ENCODE measurements at regions not wholly inside any gene's neighbourhood (a gene's known extent, or its start where the extent isn't known, plus 50 kb on each side); places are given as distances from the start of the nearest gene placed in this dataset.

DNA sequence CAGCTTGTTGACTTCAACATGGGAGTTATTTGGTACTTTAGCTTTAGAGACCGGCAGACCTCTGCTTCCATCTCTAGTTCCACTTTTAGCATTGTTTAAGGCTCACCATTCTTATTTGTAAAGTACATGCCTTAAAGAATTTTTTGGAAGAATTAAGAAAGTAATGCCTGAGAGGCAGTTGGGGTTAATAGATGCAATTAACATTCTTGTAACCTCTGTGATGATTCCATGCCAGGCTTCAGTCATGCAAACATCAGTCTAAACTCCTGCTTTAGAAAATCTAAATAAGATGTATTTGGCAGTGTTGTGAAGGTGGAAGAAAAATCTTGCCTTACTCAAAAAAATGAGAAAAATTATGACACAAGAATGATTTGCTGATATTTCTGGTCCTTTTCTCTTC is 79.9 kb upstream of the UBAC2 start:
- POLR2A ChIA-PET: no interaction called here
- CTCF ChIA-PET: no interaction called here
- H3K4me3 ChIP-seq (ENCODE audit: low read depth, low read length): no peak overlapping the region
- TF ChIP-seq, protein P1, sequence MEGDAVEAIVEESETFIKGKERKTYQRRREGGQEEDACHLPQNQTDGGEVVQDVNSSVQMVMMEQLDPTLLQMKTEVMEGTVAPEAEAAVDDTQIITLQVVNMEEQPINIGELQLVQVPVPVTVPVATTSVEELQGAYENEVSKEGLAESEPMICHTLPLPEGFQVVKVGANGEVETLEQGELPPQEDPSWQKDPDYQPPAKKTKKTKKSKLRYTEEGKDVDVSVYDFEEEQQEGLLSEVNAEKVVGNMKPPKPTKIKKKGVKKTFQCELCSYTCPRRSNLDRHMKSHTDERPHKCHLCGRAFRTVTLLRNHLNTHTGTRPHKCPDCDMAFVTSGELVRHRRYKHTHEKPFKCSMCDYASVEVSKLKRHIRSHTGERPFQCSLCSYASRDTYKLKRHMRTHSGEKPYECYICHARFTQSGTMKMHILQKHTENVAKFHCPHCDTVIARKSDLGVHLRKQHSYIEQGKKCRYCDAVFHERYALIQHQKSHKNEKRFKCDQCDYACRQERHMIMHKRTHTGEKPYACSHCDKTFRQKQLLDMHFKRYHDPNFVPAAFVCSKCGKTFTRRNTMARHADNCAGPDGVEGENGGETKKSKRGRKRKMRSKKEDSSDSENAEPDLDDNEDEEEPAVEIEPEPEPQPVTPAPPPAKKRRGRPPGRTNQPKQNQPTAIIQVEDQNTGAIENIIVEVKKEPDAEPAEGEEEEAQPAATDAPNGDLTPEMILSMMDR (IDR thresholded peaks at IDR 0.05; ENCODE audit: insufficient read depth, low read length, missing control alignments): no peak
- DNase-seq (ENCODE audit: low read depth, low spot score): no peak

DNA sequence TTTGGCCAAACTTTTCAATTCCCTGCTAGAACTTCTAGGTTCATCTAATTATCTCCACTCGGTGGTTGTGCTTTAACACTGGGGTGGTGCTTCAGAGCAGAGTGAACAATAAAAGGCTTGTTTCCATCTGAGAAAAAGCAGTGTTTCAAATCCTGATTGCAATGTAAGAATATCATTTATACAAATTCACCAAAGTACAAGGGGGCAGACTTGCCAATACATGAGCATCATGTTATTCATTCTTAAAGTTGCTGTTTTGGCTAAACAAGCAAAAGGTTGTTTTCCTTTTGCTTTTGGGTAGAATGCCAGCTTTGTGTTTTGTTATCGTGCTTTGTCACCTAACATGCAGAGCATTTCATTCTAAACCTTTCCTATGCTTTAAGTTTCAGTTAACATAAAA is 78.5 kb upstream of the UBAC2 start:
- no peak for DNase-seq (ENCODE audit: low read depth, low spot score)
- CTCF ChIA-PET: interaction anchor here (1.3 kb wide), 1 partner anchor 314 kb away, joined by 3 read pairs; no protein-coding TSS in a partner anchor
- no peak overlapping the region for H3K4me3 ChIP-seq (ENCODE audit: low read depth, low read length)
- POLR2A ChIA-PET: interaction anchor here (0.8 kb wide), 1 partner anchor 222 kb away, joined by 3 read pairs; no protein-coding TSS in a partner anchor
- TF ChIP-seq, protein P1 (IDR thresholded peaks at IDR 0.05; ENCODE audit: insufficient read depth, low read length, missing control alignments): no peak

DNA sequence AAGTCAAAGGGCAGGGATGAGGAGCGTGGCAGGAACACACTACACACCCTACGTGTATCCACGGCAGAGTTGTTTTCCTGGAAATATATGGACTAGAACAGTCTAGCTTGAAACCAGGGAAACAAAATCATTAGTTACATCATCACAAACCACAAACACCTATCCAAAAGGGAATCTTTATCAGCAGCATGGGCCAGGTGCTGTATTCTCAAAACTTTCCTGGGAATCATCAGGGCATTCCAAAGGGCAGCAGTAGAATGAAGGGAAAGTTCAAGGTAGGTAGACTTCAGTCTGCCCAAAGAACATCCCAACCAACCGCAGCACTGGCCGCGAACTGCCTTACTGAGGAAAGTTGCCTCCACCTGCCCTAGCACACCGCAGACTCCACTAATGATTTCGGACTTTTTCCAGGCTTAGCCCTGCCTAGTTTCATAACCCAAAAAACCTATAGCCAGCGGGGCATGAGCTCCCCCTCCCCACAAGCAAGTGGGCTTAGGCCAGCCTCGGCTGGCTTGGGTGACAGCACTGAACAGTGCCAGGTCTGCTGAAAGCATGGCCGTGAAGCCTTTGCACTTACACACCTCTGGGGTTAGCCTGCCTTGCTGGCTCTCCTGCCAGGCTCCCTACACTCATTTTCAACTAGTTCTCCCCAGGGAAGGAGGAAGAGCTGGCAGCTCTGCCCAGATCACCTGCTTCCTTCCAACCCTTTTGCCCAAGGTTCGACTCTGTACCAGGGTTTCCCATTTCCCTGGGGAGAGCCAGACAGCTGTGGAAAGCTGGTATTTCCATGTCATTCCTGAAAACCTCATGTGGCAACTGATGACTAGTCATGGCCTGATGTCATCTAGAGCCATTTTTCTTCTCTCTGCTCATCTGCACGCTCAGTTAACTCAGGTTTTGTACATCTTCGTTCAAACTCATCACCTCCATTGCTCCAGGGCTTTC is 77.3 kb upstream of the UBAC2 start:
- no peak for DNase-seq (ENCODE audit: low read depth, low spot score)
- TF ChIP-seq, protein P1 (IDR thresholded peaks at IDR 0.05; ENCODE audit: insufficient read depth, low read length, missing control alignments): no peak
- H3K4me3 ChIP-seq (ENCODE audit: low read depth, low read length): no peak overlapping the region
- POLR2A ChIA-PET: interaction anchor here (0.8 kb wide), 1 partner anchor 223 kb away, joined by 3 read pairs; no protein-coding TSS in a partner anchor
- CTCF ChIA-PET: interaction anchor here (0.6 to 1.5 kb wide), 4 partner anchors 10 to 53 kb away, joined by 3 to 6 read pairs (median 4); no protein-coding TSS in a partner anchor

DNA sequence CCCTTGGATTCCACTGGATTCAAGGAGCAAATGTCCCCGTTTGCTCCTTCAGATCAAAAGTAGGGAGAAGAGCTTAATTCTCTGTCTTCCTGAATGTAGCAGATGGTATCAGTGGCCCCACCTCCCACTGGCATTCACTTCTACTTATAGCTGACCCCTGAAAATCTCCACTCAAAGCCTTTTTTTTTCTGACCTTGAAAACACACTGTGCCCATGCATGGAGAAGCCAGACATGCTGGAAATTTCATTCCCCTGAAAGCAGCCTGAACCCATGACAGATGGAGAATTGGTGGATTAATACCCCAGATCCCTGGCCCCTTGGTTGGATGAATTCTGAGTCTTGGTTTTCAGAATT is 76.6 kb upstream of the UBAC2 start:
- CTCF ChIA-PET: interaction anchor here (0.9 to 1.5 kb wide), 3 partner anchors 9 to 52 kb away, joined by 3 to 6 read pairs (median 4); no protein-coding TSS in a partner anchor
- DNase-seq (ENCODE audit: low read depth, low spot score): no peak
- TF ChIP-seq, protein P1 (IDR thresholded peaks at IDR 0.05; ENCODE audit: insufficient read depth, low read length, missing control alignments): no peak
- POLR2A ChIA-PET: no interaction called here
- H3K4me3 ChIP-seq (ENCODE audit: low read depth, low read length): no peak overlapping the region

- DNase-seq (ENCODE audit: low read depth, low spot score): peak; percentile 9
- no peak overlapping the region for H3K4me3 ChIP-seq (ENCODE audit: low read depth, low read length)
- POLR2A ChIA-PET: no interaction called here
- CTCF ChIA-PET: interaction anchor here (0.6 to 1.5 kb wide), 3 partner anchors 36 to 57 kb away, joined by 3 to 6 read pairs (median 4); no protein-coding TSS in a partner anchor
- TF ChIP-seq, protein P1 (IDR thresholded peaks at IDR 0.05; ENCODE audit: insufficient read depth, low read length, missing control alignments): no peak
Observed at GRCh38 chr13:99124794-99125316, 75.8 kb upstream of the UBAC2 start.

DNA sequence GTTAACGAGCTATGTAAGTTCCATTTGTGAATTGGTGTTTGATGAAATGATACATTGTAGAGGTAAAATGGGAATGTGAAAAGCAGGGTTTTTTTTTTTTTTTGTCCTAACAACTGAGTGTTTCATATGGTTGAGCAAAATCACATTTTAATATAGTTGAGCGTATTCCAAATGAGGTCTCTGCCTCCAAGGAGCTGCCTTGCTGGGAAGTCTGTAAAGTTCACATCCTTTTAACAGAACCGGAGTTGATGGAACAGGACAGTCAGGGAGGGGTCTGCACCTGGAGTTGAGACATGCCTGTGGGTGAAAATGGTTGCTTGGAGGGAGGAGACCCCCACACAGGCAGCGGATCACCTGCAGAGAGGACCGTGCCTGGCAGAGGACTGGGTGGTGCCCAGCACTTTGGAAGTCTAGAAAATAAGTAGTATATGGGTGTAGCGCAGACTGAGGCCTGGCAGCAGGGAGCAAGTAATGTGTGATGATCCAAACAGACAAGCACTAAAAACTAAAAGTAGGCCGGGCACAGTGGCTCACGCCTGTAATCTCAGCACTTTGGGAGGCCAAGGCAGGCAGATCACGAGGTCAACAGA is 75.2 kb upstream of the UBAC2 start:
- TF ChIP-seq, protein P1 (IDR thresholded peaks at IDR 0.05; ENCODE audit: insufficient read depth, low read length, missing control alignments): no peak
- no peak for DNase-seq (ENCODE audit: low read depth, low spot score)
- POLR2A ChIA-PET: no interaction called here
- H3K4me3 ChIP-seq (ENCODE audit: low read depth, low read length): no peak overlapping the region
- CTCF ChIA-PET: interaction anchor here (1.5 kb wide), 1 partner anchor 51 kb away, joined by 6 read pairs; no protein-coding TSS in a partner anchor
